ENCODE measurements at regions not wholly inside any gene's neighbourhood (a gene's known extent, or its start where the extent isn't known, plus 50 kb on each side); places are given as distances from the start of the nearest gene placed in this dataset.

GRCh38 chr15:62740141-62741004, 302.2 kb upstream of the TPM1 start:
- H3K9me3 ChIP-seq (ENCODE audit: low read length): no peaks in the 10 kb centered on the region
- no peaks in the 10 kb centered on the region for H3F3A ChIP-seq (ENCODE audit: insufficient read depth, low read length, poor library complexity, severe bottlenecking)
- no peak overlapping the region for H3K4me2 ChIP-seq (ENCODE audit: low read length)
- H3K27me3 ChIP-seq (ENCODE audit: insufficient read depth, low read depth, low read length): no peaks in the 10 kb centered on the region
- no peaks in the 10 kb centered on the region for H3K79me2 ChIP-seq (replicated peaks; ENCODE audit: insufficient read depth, low read length)
- no peak overlapping the region for H3K4me3 ChIP-seq (ENCODE audit: low read length)
- no peak overlapping the region for H3K27ac ChIP-seq (ENCODE audit: low read length)
- H4K20me1 ChIP-seq (ENCODE audit: insufficient read depth): no peaks in the 10 kb centered on the region
- no peak overlapping the region for H3K9ac ChIP-seq (ENCODE audit: low read length)
- no peaks in the 10 kb centered on the region for H3K9me2 ChIP-seq (ENCODE audit: insufficient read depth, low read length)
- no peaks in the 10 kb centered on the region for H3K36me3 ChIP-seq (ENCODE audit: insufficient read depth, low read length)
- H2AFZ ChIP-seq (ENCODE audit: low read depth, low read length): no peak overlapping the region
- no peak for TF ChIP-seq SMC3 (conservative IDR thresholded peaks at IDR 0.05; ENCODE audit: poor library complexity)
- no peak for TF ChIP-seq POLR2AphosphoS5 (IDR thresholded peaks at IDR 0.05)
- no peak for TF ChIP-seq TAF1 (IDR thresholded peaks at IDR 0.05; ENCODE audit: low read depth)
- no peak for TF ChIP-seq REST (IDR thresholded peaks at IDR 0.05; ENCODE audit: borderline replicate concordance)
- TF ChIP-seq MXI1 (conservative IDR thresholded peaks at IDR 0.05; ENCODE audit: poor library complexity, severe bottlenecking): no peak
- no peak for TF ChIP-seq EZH2 (IDR thresholded peaks at IDR 0.05; ENCODE audit: borderline replicate concordance, insufficient read depth, low read length, poor library complexity, severe bottlenecking)
- no peak for TF ChIP-seq EP300 (conservative IDR thresholded peaks at IDR 0.05; ENCODE audit: poor library complexity, severe bottlenecking)
- TF ChIP-seq RAD21 (conservative IDR thresholded peaks at IDR 0.05): no peak
- no peak for TF ChIP-seq CTCF (IDR thresholded peaks at IDR 0.05; ENCODE audit: poor library complexity, severe bottlenecking)

GRCh38 chr15:62741106-62741505, 301.4 kb upstream of the TPM1 start:
- Histone ChIP-seq H4K20me1 (ENCODE audit: insufficient read depth) (no peaks in the 10 kb centered on the region), H3K9me3 (ENCODE audit: low read length) (no peaks in the 10 kb centered on the region), H3K4me3 (ENCODE audit: low read length) (no peak overlapping the region), H3K27me3 (ENCODE audit: insufficient read depth, low read depth, low read length) (no peaks in the 10 kb centered on the region), H3K9ac (ENCODE audit: low read length) (no peak overlapping the region), H3K9me2 (ENCODE audit: insufficient read depth, low read length) (no peaks in the 10 kb centered on the region), H2AFZ (ENCODE audit: low read depth, low read length) (no peak overlapping the region), H3K36me3 (ENCODE audit: insufficient read depth, low read length) (no peaks in the 10 kb centered on the region), H3K27ac (ENCODE audit: low read length) (no peak overlapping the region), H3K79me2 (replicated peaks; ENCODE audit: insufficient read depth, low read length) (no peaks in the 10 kb centered on the region), H3K4me2 (ENCODE audit: low read length) (no peak overlapping the region), H3F3A (ENCODE audit: insufficient read depth, low read length, poor library complexity, severe bottlenecking) (no peaks in the 10 kb centered on the region)
- TF ChIP-seq EP300 (conservative IDR thresholded peaks at IDR 0.05; ENCODE audit: poor library complexity, severe bottlenecking) (no peak), EZH2 (IDR thresholded peaks at IDR 0.05; ENCODE audit: borderline replicate concordance, insufficient read depth, low read length, poor library complexity, severe bottlenecking) (no peak), TAF1 (IDR thresholded peaks at IDR 0.05; ENCODE audit: low read depth) (no peak), SMC3 (conservative IDR thresholded peaks at IDR 0.05; ENCODE audit: poor library complexity) (no peak)
